Kidney epithelial cell (primary cell): ENCODE measurements at regions not wholly inside any gene's neighbourhood (a gene's known extent, or its start where the extent isn't known, plus 50 kb on each side); places are given as distances from the start of the nearest gene placed in this dataset.

ENCODE experiments used
- DNase-seq: peaks from one replicate; pipeline ENCODE4 v3.0.0-alpha.2; 2010; ENCODE audit warnings: low read depth
- H3K27me3 ChIP-seq: 2 replicates; pipeline ENCODE4 v1.6.0; 2011; ENCODE audit warnings: low read length; ENCODE audit not compliant: control insufficient read depth, insufficient read depth
- H3K36me3 ChIP-seq: 2 replicates; pipeline ENCODE4 v1.5.1; 2011; ENCODE audit warnings: low read length; ENCODE audit not compliant: control insufficient read depth, insufficient read depth
- H3K4me3 ChIP-seq: 2 replicates; pipeline ENCODE4 v1.5.1; 2011; ENCODE audit warnings: low read depth, mild to moderate bottlenecking, control low read depth, low read length
- TF ChIP-seq, protein P1 (sequence below): IDR thresholded peaks from 2 replicates; pipeline ENCODE4 v1.5.1; 2011; ENCODE audit warnings: mild to moderate bottlenecking, moderate library complexity, low read length, control low read depth, inconsistent platforms; ENCODE audit not compliant: insufficient read depth, poor library complexity, severe bottlenecking

DNA sequence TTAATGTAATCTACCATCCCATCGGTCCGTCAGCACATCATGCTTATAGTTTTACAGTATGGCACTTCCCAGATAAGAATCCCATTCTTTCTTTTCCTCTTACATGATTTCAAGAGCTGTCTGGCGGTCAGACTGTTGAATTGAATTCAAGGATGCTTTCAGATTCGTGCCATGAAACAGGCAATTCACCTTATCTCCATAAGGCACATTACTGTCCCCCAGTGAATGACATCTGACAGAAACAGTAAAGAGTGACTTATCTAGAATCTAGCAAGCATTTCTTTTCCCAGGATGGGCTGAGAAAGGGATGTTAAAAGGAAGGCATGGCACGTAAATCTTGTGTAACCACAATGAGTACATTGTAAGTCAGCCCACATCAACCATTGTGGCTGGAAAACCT lies 61.1 kb upstream of the SEM1 start:
- Histone ChIP-seq H3K4me3 (no peak overlapping the region), H3K27me3 (peaks cover 2% of the 10 kb centered on the region), H3K36me3 (no peaks in the 10 kb centered on the region)
- TF ChIP-seq, protein P1, sequence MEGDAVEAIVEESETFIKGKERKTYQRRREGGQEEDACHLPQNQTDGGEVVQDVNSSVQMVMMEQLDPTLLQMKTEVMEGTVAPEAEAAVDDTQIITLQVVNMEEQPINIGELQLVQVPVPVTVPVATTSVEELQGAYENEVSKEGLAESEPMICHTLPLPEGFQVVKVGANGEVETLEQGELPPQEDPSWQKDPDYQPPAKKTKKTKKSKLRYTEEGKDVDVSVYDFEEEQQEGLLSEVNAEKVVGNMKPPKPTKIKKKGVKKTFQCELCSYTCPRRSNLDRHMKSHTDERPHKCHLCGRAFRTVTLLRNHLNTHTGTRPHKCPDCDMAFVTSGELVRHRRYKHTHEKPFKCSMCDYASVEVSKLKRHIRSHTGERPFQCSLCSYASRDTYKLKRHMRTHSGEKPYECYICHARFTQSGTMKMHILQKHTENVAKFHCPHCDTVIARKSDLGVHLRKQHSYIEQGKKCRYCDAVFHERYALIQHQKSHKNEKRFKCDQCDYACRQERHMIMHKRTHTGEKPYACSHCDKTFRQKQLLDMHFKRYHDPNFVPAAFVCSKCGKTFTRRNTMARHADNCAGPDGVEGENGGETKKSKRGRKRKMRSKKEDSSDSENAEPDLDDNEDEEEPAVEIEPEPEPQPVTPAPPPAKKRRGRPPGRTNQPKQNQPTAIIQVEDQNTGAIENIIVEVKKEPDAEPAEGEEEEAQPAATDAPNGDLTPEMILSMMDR, result no peak
- DNase-seq, result no peak

DNA sequence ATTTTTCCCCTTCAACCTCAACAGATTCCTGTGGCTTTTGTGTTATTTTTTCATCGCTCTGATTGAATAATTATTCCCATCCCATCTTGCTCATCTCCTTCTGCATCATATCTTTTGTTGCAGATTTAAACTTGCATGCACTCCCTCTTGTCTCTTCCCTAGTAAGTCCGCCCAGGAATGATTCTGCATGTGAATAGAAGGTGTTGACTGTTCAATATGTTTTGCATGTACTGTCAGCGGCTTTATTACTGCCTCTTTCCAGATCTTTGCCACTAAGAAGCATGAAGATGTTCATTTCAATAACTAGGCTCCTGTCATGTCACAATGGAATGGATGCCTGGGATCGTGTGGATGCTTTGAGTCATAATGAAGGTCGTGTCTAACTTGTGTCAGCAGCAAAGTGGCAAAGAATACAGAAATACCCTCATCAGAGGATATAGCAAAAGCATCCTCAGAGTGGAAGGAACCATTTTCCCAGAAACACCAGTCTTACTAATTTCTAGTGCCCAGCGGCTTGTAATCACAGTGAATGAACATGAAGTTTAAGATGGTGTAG lies 62.6 kb upstream of the SEM1 start:
- no peak overlapping the region for H3K4me3 ChIP-seq
- H3K27me3 ChIP-seq, result peaks cover 2% of the 10 kb centered on the region
- H3K36me3 ChIP-seq, result no peaks in the 10 kb centered on the region
- DNase-seq, result no peak
- TF ChIP-seq, protein P1, result no peak

DNA sequence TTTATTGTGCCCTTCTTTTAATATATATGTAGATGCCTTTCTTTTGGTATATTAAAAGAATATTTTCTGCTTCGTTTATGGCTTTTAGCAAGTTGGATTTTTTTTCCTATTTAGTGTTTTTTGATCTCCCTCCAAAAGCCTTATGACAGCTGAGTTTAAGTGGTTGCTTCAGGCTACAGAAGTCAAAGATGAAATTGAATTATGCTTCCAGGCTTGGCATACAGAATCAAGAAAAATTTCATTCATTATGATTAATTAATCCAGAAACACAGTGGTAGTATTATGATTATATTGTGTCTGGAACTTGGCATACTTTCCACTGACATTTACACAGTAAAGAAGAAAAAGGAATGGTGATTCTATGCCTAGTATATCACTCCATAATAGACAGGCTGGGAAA lies 63.8 kb upstream of the SEM1 start:
- peaks cover 2% of the 10 kb centered on the region for H3K27me3 ChIP-seq
- DNase-seq, result no peak
- TF ChIP-seq, protein P1, result no peak
- H3K36me3 ChIP-seq, result no peaks in the 10 kb centered on the region
- no peak overlapping the region for H3K4me3 ChIP-seq

DNA sequence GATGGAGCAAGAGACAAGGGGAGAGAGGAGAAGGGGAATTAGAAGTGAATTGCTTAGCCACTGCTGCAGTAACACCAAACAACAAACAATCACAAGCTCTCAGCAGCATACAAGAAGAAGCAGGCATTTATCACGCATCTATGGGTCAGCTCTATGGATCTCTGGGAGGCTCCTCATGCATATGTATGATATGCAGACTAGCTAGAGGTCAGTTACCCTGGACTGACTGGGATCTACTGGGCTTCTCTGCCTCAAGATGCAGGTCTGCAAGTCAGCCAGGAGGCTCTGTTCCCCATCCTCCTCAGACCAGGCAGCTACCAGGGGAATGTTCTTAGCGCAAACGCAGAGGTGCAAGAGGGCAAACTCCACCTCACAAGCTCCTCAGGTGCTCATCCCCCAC lies 64.7 kb upstream of the SEM1 start:
- DNase-seq, result no peak
- Histone ChIP-seq H3K36me3 (no peaks in the 10 kb centered on the region), H3K27me3 (peaks cover 2% of the 10 kb centered on the region), H3K4me3 (no peak overlapping the region)
- TF ChIP-seq, protein P1, result no peak

DNA sequence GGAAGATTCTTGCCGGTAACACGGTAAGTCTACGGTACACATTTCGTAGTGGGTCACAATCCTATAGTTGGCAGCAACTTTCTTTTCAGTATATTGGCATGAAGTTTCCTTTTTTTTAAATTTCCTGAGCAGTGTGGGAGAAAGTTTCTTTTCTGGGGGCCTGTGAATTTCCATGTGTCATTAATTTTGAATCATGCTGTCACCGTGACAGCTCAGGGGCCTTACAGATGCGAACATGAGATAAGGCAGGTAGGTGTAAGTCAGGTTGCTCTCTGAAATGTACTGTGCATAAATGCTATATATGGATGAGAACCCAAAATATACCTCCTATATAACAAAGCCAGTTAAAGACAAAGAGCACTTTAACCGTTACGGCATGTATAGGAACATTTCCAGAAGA lies 65.4 kb upstream of the SEM1 start:
- TF ChIP-seq, protein P1, result no peak
- Histone ChIP-seq H3K4me3 (no peak overlapping the region), H3K36me3 (no peaks in the 10 kb centered on the region), H3K27me3 (peaks cover 2% of the 10 kb centered on the region)
- no peak for DNase-seq

DNA sequence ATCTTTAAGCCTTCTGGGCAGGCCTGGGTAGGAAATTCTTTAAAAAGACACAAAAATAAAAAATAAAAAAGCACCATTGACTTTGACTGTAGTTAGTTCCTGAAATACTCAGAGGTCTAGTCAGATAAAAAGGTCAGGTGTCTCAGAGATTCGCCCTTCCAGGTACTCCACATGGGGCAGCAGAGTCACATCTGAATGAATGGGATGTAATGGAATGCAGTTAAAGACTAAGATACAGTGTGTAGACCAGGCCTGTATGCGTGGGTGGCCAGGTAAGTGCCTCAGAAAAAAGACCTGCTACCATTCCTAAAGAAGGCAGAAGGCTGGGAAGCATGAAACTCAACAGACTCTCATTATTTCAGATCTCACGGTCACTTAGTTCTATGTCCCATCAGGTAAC lies 68.6 kb upstream of the SEM1 start:
- peaks cover 2% of the 10 kb centered on the region for H3K27me3 ChIP-seq
- no peaks in the 10 kb centered on the region for H3K36me3 ChIP-seq
- no peak overlapping the region for H3K4me3 ChIP-seq
- TF ChIP-seq, protein P1, result peak; percentile 28
- no peak for DNase-seq
